ENCODE measurements at regions not wholly inside any gene's neighbourhood (a gene's known extent, or its start where the extent isn't known, plus 50 kb on each side); places are given as distances from the start of the nearest gene placed in this dataset.
A peak's percentile ranks its signal among the peaks of the same experiment; 100 is the strongest.

- WGBS, 2 experiments (ENCODE audit: extremely low coverage in 1 of 2, insufficient coverage in 1 of 2, insufficient read length in 1 of 2, insufficient replicate concordance in 2 of 2, low coverage in 1 of 2, low lambda C conversion rate in 2 of 2, missing lambda C conversion rate in 1 of 2): 95% methylated on average over 4 of the region's 4 CpGs; no CpG with 5 or more reads in 1 of the 2 experiments
- no peak overlapping the region for H3K27ac ChIP-seq (ENCODE audit: low read depth, low read length)
- no peak overlapping the region for H4K8ac ChIP-seq (ENCODE audit: extremely low read depth, insufficient read depth, low read length)
- no peaks in the 10 kb centered on the region for H3K79me1 ChIP-seq (ENCODE audit: low read depth, low read length)
- no peak overlapping the region; the same call in 1 of the 2 replicates for H3K18ac ChIP-seq (ENCODE audit: extremely low read depth, low read length)
- POLR2A ChIA-PET (ENCODE audit: partially characterized antibody): no interaction called here
- H3K4me2 ChIP-seq (ENCODE audit: insufficient read depth in 1 of 2, low read depth in 2 of 2, low read length in 2 of 2): no peak overlapping the region
- H2BK5ac ChIP-seq (ENCODE audit: low read depth, low read length): no peak overlapping the region
- no peak overlapping the region for H2AK5ac ChIP-seq (ENCODE audit: low read depth, low read length)
- H2BK12ac ChIP-seq (ENCODE audit: low read depth, low read length): no peak overlapping the region
- H3K9me3 ChIP-seq (ENCODE audit: insufficient read depth in 2 of 2, low read depth in 1 of 2, low read length in 1 of 2): no peaks in the 10 kb centered on the region
- no peak overlapping the region for H2BK20ac ChIP-seq (ENCODE audit: low read length)
- CTCF ChIA-PET (ENCODE audit: partially characterized antibody): no interaction called here
- peak overlapping the region; percentile 3 for H2BK120ac ChIP-seq (replicated peaks; ENCODE audit: low read depth, low read length)
- no peaks in the 10 kb centered on the region for H4K20me1 ChIP-seq (replicated peaks in 1 of 2; ENCODE audit: control insufficient read depth in 1 of 2, insufficient read depth in 2 of 2, low read length in 2 of 2)
- no peaks in the 10 kb centered on the region for H3K27me3 ChIP-seq (replicated peaks in 1 of 4; ENCODE audit: control insufficient read depth in 3 of 4, extremely low read depth in 1 of 4, insufficient read depth in 3 of 4, low read length in 3 of 4)
- no peak overlapping the region for H3K23ac ChIP-seq (ENCODE audit: insufficient read length)
- no peak overlapping the region for H3K4ac ChIP-seq (replicated peaks; ENCODE audit: insufficient read length, low read depth, low read length)
- no peak for FAIRE-seq
- H3K4me1 ChIP-seq (replicated peaks in 1 of 4; ENCODE audit: control insufficient read depth in 3 of 4, insufficient read depth in 4 of 4, low read length in 3 of 4): peaks cover 2 to 14% (median 4%) of the 10 kb centered on the region in 4 experiments; a peak in 3 of 7 replicates
- H3K9ac ChIP-seq (replicated peaks in 1 of 4; ENCODE audit: extremely low read depth in 1 of 4, low read depth in 3 of 4, low read length in 3 of 4): no peak overlapping the region
- H2BK15ac ChIP-seq (ENCODE audit: low read length): no peak overlapping the region
- H3K4me3 ChIP-seq (ENCODE audit: extremely low read depth in 1 of 4, insufficient read depth in 2 of 4, low read depth in 3 of 4, low read length in 4 of 4): no peak overlapping the region
- no peak overlapping the region for H3K14ac ChIP-seq (ENCODE audit: insufficient read length)
- no peaks in the 10 kb centered on the region for H3K79me2 ChIP-seq (ENCODE audit: control insufficient read depth in 1 of 2, insufficient read depth in 2 of 2, low read length in 2 of 2)
- no peak overlapping the region for H3K56ac ChIP-seq (replicated peaks; ENCODE audit: insufficient read length, low read depth, low read length)
- no peak for DNase-seq (ENCODE audit: low read depth in 1 of 2, low spot score in 2 of 2)
- no peak overlapping the region for H4K5ac ChIP-seq (ENCODE audit: insufficient read length, low read depth, low read length)
- H4K91ac ChIP-seq (replicated peaks; ENCODE audit: insufficient read length, low read length): no peak overlapping the region
- H2AFZ ChIP-seq (ENCODE audit: low read length): peak overlapping the region; percentile 55
- no peaks in the 10 kb centered on the region for H3K23me2 ChIP-seq (ENCODE audit: low read depth, low read length)
- no peaks in the 10 kb centered on the region for H3K36me3 ChIP-seq (ENCODE audit: control insufficient read depth in 2 of 4, insufficient read depth in 4 of 4, low read length in 3 of 4)
- TF ChIP-seq YY1 (IDR thresholded peaks at IDR 0.05; ENCODE audit: low read depth, low read length): no peak
- TF ChIP-seq JUN (IDR thresholded peaks at IDR 0.05; ENCODE audit: low read depth, low read length): no peak
- TF ChIP-seq BRCA1 (IDR thresholded peaks at IDR 0.05; ENCODE audit: low read depth, low read length): no peak
- TF ChIP-seq KDM4A (IDR thresholded peaks at IDR 0.05; ENCODE audit: low read depth, low read length, severe bottlenecking): no peak
- TF ChIP-seq CBX8 (IDR thresholded peaks at IDR 0.05; ENCODE audit: borderline replicate concordance, low read depth, low read length): no peak
- no peak for TF ChIP-seq FOSL1 (IDR thresholded peaks at IDR 0.05; ENCODE audit: insufficient read depth, low read depth, low read length)
These were observed 88.7 kb upstream of the CDH6 start for GRCh38 chr5:31104775-31105174.

Data from H1 (cell line).